Erythroblast (primary cell): ENCODE measurements at regions not wholly inside any gene's neighbourhood (a gene's known extent, or its start where the extent isn't known, plus 50 kb on each side); places are given as distances from the start of the nearest gene placed in this dataset.

Source experiments
- GATA1 ChIP-seq: IDR thresholded peaks from 2 replicates; pipeline ENCODE4 v1.6.1; 2011; ENCODE audit warnings: low read depth, mild to moderate bottlenecking, control low read depth, low read length, moderate library complexity
- POLR2A ChIP-seq: IDR thresholded peaks from 2 replicates; pipeline ENCODE4 v1.6.1; 2011; ENCODE audit warnings: mild to moderate bottlenecking, low read length

- TF ChIP-seq POLR2A (no peak), GATA1 (no peak)
Measured at GRCh38 chr1:59233444-59233843, 63.5 kb upstream of the FGGY start.
